ENCODE measurements at regions not wholly inside any gene's neighbourhood (a gene's known extent, or its start where the extent isn't known, plus 50 kb on each side); places are given as distances from the start of the nearest gene placed in this dataset.

GRCh38 chr2:238743243-238744065 lies 104.4 kb upstream of the TWIST2 start:
- DNase-seq = no peak
- Histone ChIP-seq H3K9me2 (replicated peaks; ENCODE audit: insufficient read depth, low read length) (no peaks in the 10 kb centered on the region), H3K9me3 (replicated peaks; ENCODE audit: insufficient read depth, low read length) (no peaks in the 10 kb centered on the region), H3K36me3 (replicated peaks; ENCODE audit: insufficient read depth, low read length) (no peaks in the 10 kb centered on the region), H3K4me2 (ENCODE audit: low read depth, low read length) (no peak overlapping the region), H3K4me1 (ENCODE audit: low read length) (no peaks in the 10 kb centered on the region), H3K79me2 (ENCODE audit: low read length) (no peaks in the 10 kb centered on the region), H3K4me3 (ENCODE audit: low read length) (no peak overlapping the region), H3K27ac (ENCODE audit: low read length) (no peak overlapping the region), H3F3A (ENCODE audit: insufficient read depth, low read length) (no peaks in the 10 kb centered on the region), H4K20me1 (ENCODE audit: insufficient read depth, low read length) (no peaks in the 10 kb centered on the region), H2AFZ (ENCODE audit: low read length) (no peak overlapping the region), H3K27me3 (replicated peaks; ENCODE audit: insufficient read depth, low read length) (no peaks in the 10 kb centered on the region), H3K9ac (ENCODE audit: low read length) (no peak overlapping the region)
- TF ChIP-seq EZH2phosphoT487 (IDR thresholded peaks at IDR 0.05; ENCODE audit: low read length) (no peak), EZH2 (optimal IDR thresholded peaks at IDR 0.05; ENCODE audit: low read depth, low read length) (no peak)

- no peak overlapping the region for H3K4me2 ChIP-seq (ENCODE audit: low read depth, low read length)
- no peaks in the 10 kb centered on the region for H3K9me3 ChIP-seq (replicated peaks; ENCODE audit: insufficient read depth, low read length)
- H3F3A ChIP-seq (ENCODE audit: insufficient read depth, low read length) = no peaks in the 10 kb centered on the region
- no peaks in the 10 kb centered on the region for H3K4me1 ChIP-seq (ENCODE audit: low read length)
- no peak for TF ChIP-seq CTCF (IDR thresholded peaks at IDR 0.05; ENCODE audit: low read length)
- TF ChIP-seq EZH2phosphoT487 (IDR thresholded peaks at IDR 0.05; ENCODE audit: low read length) = no peak
- TF ChIP-seq EZH2 (optimal IDR thresholded peaks at IDR 0.05; ENCODE audit: low read depth, low read length) = no peak
- no peaks in the 10 kb centered on the region for H3K36me3 ChIP-seq (replicated peaks; ENCODE audit: insufficient read depth, low read length)
- no peak overlapping the region for H3K4me3 ChIP-seq (ENCODE audit: low read length)
- no peak for DNase-seq
- H4K20me1 ChIP-seq (ENCODE audit: insufficient read depth, low read length) = no peaks in the 10 kb centered on the region
- H3K27me3 ChIP-seq (replicated peaks; ENCODE audit: insufficient read depth, low read length) = no peaks in the 10 kb centered on the region
- no peak overlapping the region for H2AFZ ChIP-seq (ENCODE audit: low read length)
- H3K79me2 ChIP-seq (ENCODE audit: low read length) = no peaks in the 10 kb centered on the region
- H3K27ac ChIP-seq (ENCODE audit: low read length) = no peak overlapping the region
- no peak overlapping the region for H3K9ac ChIP-seq (ENCODE audit: low read length)
- no peaks in the 10 kb centered on the region for H3K9me2 ChIP-seq (replicated peaks; ENCODE audit: insufficient read depth, low read length)
Observed at GRCh38 chr2:238744951-238745350, 102.9 kb upstream of the TWIST2 start.

GRCh38 chr2:238745997-238746396 lies 101.9 kb upstream of the TWIST2 start:
- Histone ChIP-seq H3K9me2 (replicated peaks; ENCODE audit: insufficient read depth, low read length) (no peaks in the 10 kb centered on the region), H2AFZ (ENCODE audit: low read length) (no peak overlapping the region), H3K4me2 (ENCODE audit: low read depth, low read length) (no peak overlapping the region), H3K9ac (ENCODE audit: low read length) (no peak overlapping the region), H3K4me1 (ENCODE audit: low read length) (no peaks in the 10 kb centered on the region), H3K27me3 (replicated peaks; ENCODE audit: insufficient read depth, low read length) (no peaks in the 10 kb centered on the region), H3K27ac (ENCODE audit: low read length) (no peak overlapping the region), H4K20me1 (ENCODE audit: insufficient read depth, low read length) (no peaks in the 10 kb centered on the region), H3K9me3 (replicated peaks; ENCODE audit: insufficient read depth, low read length) (no peaks in the 10 kb centered on the region), H3F3A (ENCODE audit: insufficient read depth, low read length) (no peaks in the 10 kb centered on the region), H3K79me2 (ENCODE audit: low read length) (no peaks in the 10 kb centered on the region), H3K4me3 (ENCODE audit: low read length) (no peak overlapping the region), H3K36me3 (replicated peaks; ENCODE audit: insufficient read depth, low read length) (no peaks in the 10 kb centered on the region)
- DNase-seq = no peak
- no peak for TF ChIP-seq CTCF (IDR thresholded peaks at IDR 0.05; ENCODE audit: low read length)
- no peak for TF ChIP-seq EZH2phosphoT487 (IDR thresholded peaks at IDR 0.05; ENCODE audit: low read length)
- no peak for TF ChIP-seq EZH2 (optimal IDR thresholded peaks at IDR 0.05; ENCODE audit: low read depth, low read length)

- no peaks in the 10 kb centered on the region for H3K9me2 ChIP-seq (replicated peaks; ENCODE audit: insufficient read depth, low read length)
- H3K9me3 ChIP-seq (replicated peaks; ENCODE audit: insufficient read depth, low read length) = no peaks in the 10 kb centered on the region
- no peak for TF ChIP-seq EZH2phosphoT487 (IDR thresholded peaks at IDR 0.05; ENCODE audit: low read length)
- no peak for TF ChIP-seq CTCF (IDR thresholded peaks at IDR 0.05; ENCODE audit: low read length)
- no peak for TF ChIP-seq EZH2 (optimal IDR thresholded peaks at IDR 0.05; ENCODE audit: low read depth, low read length)
Observed at GRCh38 chr2:238747114-238747513, 100.8 kb upstream of the TWIST2 start.

More at GRCh38 chr2:238747114-238747513, 100.8 kb upstream of the TWIST2 start:
- no peaks in the 10 kb centered on the region for H3K4me1 ChIP-seq (ENCODE audit: low read length)
- H2AFZ ChIP-seq (ENCODE audit: low read length) = no peak overlapping the region
- no peak for DNase-seq
- H3K9ac ChIP-seq (ENCODE audit: low read length) = no peak overlapping the region
- H3K4me3 ChIP-seq (ENCODE audit: low read length) = no peak overlapping the region
- no peaks in the 10 kb centered on the region for H3K79me2 ChIP-seq (ENCODE audit: low read length)
- H3K36me3 ChIP-seq (replicated peaks; ENCODE audit: insufficient read depth, low read length) = no peaks in the 10 kb centered on the region
- no peaks in the 10 kb centered on the region for H4K20me1 ChIP-seq (ENCODE audit: insufficient read depth, low read length)
- no peaks in the 10 kb centered on the region for H3K27me3 ChIP-seq (replicated peaks; ENCODE audit: insufficient read depth, low read length)
- no peaks in the 10 kb centered on the region for H3F3A ChIP-seq (ENCODE audit: insufficient read depth, low read length)
- H3K27ac ChIP-seq (ENCODE audit: low read length) = no peak overlapping the region
- H3K4me2 ChIP-seq (ENCODE audit: low read depth, low read length) = no peak overlapping the region
